ENCODE measurements at regions not wholly inside any gene's neighbourhood (a gene's known extent, or its start where the extent isn't known, plus 50 kb on each side); places are given as distances from the start of the nearest gene placed in this dataset.

GRCh38 chr3:197368330-197368729 lies 69.9 kb upstream of the DLG1 start:
- TF ChIP-seq EP300 (IDR thresholded peaks at IDR 0.05) (no peak), CTCF (IDR thresholded peaks at IDR 0.05) (no peak), POLR2A (IDR thresholded peaks at IDR 0.05) (no peak)
- H3K27ac ChIP-seq, result no peak overlapping the region
- no peak for DNase-seq (ENCODE audit: low spot score in 2 of 2)

GRCh38 chr3:197367081-197367780 lies 68.8 kb upstream of the DLG1 start:
- no peaks in the 10 kb centered on the region for H3K9me3 ChIP-seq
- no peaks in the 10 kb centered on the region for H3K27me3 ChIP-seq
- peaks cover 0 to 36% (median 17%) of the 10 kb centered on the region in 4 donors for H3K4me1 ChIP-seq
- no peak for DNase-seq (ENCODE audit: low spot score in 2 of 2)
- 52 to 71% methylated on average over 7 to 11 of the region's 13 CpGs for WGBS, 2 donors
- H3K27ac ChIP-seq, result peak overlapping the region in 2 of 4 donors; percentile 51 to 80
- H3K4me3 ChIP-seq, result no peak overlapping the region
- no peaks in the 10 kb centered on the region for H3K36me3 ChIP-seq
- no peak for TF ChIP-seq POLR2A (IDR thresholded peaks at IDR 0.05)
- TF ChIP-seq CTCF (IDR thresholded peaks at IDR 0.05), result no peak

More at GRCh38 chr3:197368330-197368729, 69.9 kb upstream of the DLG1 start:
- 60 to 61% methylated on average over 4 of the region's 4 CpGs for WGBS, 2 donors
- H3K9me3 ChIP-seq, result no peaks in the 10 kb centered on the region
- peaks cover 0 to 41% (median 19%) of the 10 kb centered on the region in 4 donors for H3K4me1 ChIP-seq
- H3K27me3 ChIP-seq, result no peaks in the 10 kb centered on the region
- no peaks in the 10 kb centered on the region for H3K36me3 ChIP-seq
- no peak overlapping the region for H3K4me3 ChIP-seq

GRCh38 chr3:197366301-197367044 lies 68.1 kb upstream of the DLG1 start:
- Histone ChIP-seq H3K9me3 (no peaks in the 10 kb centered on the region), H3K36me3 (no peaks in the 10 kb centered on the region), H3K27me3 (no peaks in the 10 kb centered on the region), H3K27ac (peak overlapping the region in 2 of 4 donors; percentile 51 to 80), H3K4me3 (no peak overlapping the region), H3K4me1 (peaks cover 0 to 28% (median 9%) of the 10 kb centered on the region in 4 donors)
- DNase-seq (ENCODE audit: low spot score in 2 of 2), result no peak
- 55 to 67% methylated on average over 13 of the region's 13 CpGs for WGBS, 2 donors
- no peak for TF ChIP-seq CTCF (IDR thresholded peaks at IDR 0.05)
- no peak for TF ChIP-seq EP300 (IDR thresholded peaks at IDR 0.05)
- TF ChIP-seq POLR2A (IDR thresholded peaks at IDR 0.05), result no peak

- WGBS, 2 donors, result 88 to 91% methylated on average over 4 of the region's 4 CpGs
- no peak for DNase-seq (ENCODE audit: low spot score in 2 of 2)
- Histone ChIP-seq H3K4me3 (no peak overlapping the region), H3K27ac (no peak overlapping the region), H3K4me1 (peaks cover 0 to 19% (median 4%) of the 10 kb centered on the region in 4 donors), H3K27me3 (no peaks in the 10 kb centered on the region), H3K9me3 (no peaks in the 10 kb centered on the region), H3K36me3 (no peaks in the 10 kb centered on the region)
- TF ChIP-seq POLR2A (IDR thresholded peaks at IDR 0.05) (no peak), EP300 (IDR thresholded peaks at IDR 0.05) (no peak), CTCF (IDR thresholded peaks at IDR 0.05) (no peak)
Observed at GRCh38 chr3:197365586-197365985, 67.2 kb upstream of the DLG1 start.
